HG03432 (cell line): ENCODE measurements at regions not wholly inside any gene's neighbourhood (a gene's known extent, or its start where the extent isn't known, plus 50 kb on each side); places are given as distances from the start of the nearest gene placed in this dataset.

Experiments
- ATAC-seq: cut with Tn5 transposase; IDR thresholded peaks from one replicate; pipeline ENCODE4 v1.9.1; 2021; ENCODE audit warnings: mild to moderate bottlenecking, moderate library complexity; ENCODE audit not compliant: unreplicated experiment

- no peak for ATAC-seq
Observed at GRCh38 chr5:93018461-93018860, 562.6 kb downstream of the NR2F1-AS1 start.

- ATAC-seq = no peak
Observed at GRCh38 chr5:93017849-93018248, 563.2 kb downstream of the NR2F1-AS1 start.

- ATAC-seq = no peak
Observed at GRCh38 chr5:93017376-93017775, 563.6 kb downstream of the NR2F1-AS1 start.

- no peak for ATAC-seq
Observed at GRCh38 chr5:93010616-93011015, 570.4 kb downstream of the NR2F1-AS1 start.

DNA sequence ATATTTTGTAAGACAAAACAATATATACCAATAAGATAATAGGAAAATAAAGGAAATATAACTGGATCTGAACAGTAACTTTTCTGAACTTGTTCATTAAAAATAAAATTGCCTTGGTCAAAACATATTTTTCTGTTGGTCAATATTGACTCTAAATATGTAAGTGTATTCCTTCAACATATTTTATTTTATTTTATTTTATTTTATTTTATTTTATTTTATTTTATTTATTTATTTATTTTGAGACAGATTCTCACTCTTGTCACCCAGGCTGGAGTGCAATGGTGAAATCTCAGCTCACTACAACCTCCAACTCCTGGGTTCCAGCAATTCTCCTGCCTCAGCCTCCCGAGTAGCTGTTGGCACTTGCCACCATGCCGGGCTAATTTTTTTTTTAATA is 571.0 kb downstream of the NR2F1-AS1 start:
- ATAC-seq = no peak

DNA sequence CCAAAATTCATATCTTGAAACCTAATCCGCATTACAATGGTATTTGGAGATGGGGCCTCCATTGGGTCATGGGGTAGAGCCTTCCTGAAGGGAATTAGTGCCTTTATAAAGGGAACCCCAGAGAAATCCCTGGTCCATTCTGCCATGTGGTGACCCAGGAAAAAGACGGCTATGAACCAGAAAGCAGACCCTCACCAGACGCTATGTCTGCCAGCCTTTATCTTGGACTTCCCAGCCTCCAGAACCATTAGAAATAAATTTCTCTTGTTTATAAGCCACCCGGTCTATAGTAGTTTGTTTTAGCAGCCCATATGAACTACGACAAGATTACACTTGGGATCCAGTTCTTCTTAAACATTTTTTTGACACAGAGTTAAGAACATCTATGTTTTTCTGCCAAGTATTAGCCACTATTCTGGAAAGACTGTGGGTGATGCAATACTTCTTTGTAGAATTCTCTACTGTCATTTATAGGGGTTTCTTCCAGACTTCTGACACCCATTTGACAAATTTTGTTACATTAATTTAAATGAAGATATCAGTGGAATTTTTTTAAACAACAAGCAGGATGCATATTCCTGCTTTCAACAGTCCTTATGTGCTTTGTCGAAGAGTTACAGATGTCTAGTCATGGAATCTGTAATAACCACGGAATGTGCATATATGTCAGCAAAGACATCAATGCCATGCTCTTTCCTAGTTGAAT is 572.4 kb downstream of the NR2F1-AS1 start:
- no peak for ATAC-seq

GRCh38 chr5:93006915-93007314 is 574.1 kb downstream of the NR2F1-AS1 start:
- no peak for ATAC-seq

DNA sequence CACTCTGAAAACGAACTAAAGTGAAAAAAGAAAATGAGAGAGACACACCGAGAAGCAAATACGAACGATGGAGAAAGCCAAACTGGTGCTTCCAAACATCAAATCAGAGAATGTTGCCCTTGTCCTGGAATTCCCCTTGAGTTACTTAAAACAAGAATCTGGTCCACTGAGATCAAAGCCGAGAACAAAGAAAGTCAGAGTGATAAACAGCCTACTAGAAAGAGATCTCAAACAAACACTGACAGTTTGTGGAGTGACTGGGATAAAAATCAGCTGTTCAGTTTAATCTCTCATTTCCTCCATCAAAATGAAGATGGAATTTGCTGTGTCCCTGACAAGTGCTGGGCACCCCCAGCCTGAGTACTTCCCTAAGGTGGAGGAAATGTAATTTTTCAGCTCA is 582.6 kb downstream of the NR2F1-AS1 start:
- no peak for ATAC-seq

DNA sequence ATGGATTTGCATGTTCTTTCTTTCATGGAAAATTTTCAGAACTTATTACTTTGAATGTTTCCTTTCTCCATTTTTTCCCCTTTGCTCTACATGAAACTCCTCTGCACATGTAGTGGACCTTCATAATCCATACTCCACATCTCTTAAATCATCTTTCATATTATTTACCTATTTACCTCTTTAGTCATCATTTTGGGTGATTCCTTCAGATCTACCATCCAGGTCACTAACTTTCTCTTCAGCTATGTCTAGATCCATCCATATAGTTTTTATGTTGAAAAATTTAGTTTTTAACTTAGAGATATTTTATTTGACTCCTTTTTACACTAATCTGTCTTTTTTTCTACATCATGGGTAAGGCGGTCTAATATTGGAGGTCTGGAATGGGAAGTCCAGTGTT is 586.6 kb downstream of the NR2F1-AS1 start:
- no peak for ATAC-seq

DNA sequence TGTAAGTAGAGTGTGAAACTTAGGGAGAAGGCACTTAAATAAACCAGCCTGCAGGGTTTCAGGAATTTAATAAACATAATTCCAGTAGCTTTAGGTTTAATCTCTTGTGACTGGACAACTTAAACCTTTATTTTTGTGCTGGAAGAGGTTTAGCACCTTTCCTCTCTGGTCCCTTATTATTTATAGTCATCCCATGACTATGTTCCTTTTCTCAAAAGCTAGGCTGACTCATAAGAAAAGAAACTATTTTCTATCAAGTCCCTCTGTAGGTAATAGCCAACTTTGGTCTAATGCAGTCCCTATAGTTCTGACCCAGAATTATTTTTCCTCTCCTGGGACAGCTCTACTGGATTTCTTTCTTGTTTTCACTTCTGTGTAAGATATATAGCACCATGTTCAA is 588.9 kb downstream of the NR2F1-AS1 start:
- no peak for ATAC-seq

GRCh38 chr5:92991581-92992067 is 589.4 kb downstream of the NR2F1-AS1 start:
- no peak for ATAC-seq

- ATAC-seq = no peak
Observed at GRCh38 chr5:92990771-92991170, 590.2 kb downstream of the NR2F1-AS1 start.

GRCh38 chr5:92981001-92981400 is 600.0 kb downstream of the NR2F1-AS1 start:
- ATAC-seq = no peak

- no peak for ATAC-seq
Observed at GRCh38 chr5:92980491-92980890, 600.5 kb downstream of the NR2F1-AS1 start.

- no peak for ATAC-seq
Observed at GRCh38 chr5:92979716-92980115, 601.3 kb downstream of the NR2F1-AS1 start.

GRCh38 chr5:92977846-92978540 is 603.0 kb downstream of the NR2F1-AS1 start:
- no peak for ATAC-seq

GRCh38 chr5:92976156-92976555 is 604.9 kb downstream of the NR2F1-AS1 start:
- ATAC-seq = no peak

DNA sequence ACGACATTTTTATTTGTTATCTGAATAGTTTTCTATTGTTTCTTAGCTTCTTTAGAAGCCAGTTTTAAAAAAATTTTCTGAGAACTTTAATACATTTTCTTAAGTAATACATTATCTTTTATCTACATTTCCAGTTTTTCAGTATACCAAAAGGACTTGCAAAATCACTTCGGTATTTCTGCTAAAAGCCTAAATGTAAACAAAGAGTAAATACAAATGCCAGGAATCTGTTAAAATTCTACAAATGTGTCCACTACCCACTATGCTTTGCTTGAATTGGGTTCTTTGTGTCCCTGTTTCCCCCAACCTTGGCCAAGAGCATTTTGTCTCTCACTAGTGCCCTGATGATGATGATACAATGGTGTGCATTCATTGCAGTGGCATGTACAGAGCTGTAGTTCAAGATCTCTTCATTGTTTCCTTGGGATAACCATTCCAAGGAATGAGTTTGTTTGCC is 611.2 kb downstream of the NR2F1-AS1 start:
- ATAC-seq = no peak

DNA sequence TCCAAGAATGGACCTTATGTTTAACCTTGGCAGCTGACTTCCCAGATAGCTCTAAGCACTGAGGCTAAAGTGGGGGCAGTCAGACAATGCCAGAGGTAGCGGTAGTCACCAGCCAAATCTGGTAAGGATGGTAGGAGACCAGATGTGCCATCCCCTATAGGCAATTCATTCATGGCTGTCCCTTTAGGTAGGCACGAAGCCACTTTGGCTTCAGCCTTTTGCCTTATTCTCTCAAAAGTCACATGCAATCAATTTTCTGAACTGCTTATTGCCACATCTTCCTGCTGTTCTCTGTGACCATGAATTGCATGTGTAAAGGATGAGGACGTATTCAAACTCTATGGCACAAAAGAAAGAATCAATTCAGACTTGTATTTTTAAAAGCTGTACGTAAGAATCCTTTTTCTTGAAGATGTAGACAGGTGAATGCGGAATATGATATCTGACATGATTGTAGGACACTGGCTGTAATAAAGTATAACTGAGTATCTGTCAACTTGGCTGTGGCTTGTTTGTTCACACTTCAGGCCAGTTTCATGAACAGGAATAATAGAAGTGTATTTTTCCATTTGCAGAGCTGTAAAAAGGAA is 611.7 kb downstream of the NR2F1-AS1 start:
- no peak for ATAC-seq

DNA sequence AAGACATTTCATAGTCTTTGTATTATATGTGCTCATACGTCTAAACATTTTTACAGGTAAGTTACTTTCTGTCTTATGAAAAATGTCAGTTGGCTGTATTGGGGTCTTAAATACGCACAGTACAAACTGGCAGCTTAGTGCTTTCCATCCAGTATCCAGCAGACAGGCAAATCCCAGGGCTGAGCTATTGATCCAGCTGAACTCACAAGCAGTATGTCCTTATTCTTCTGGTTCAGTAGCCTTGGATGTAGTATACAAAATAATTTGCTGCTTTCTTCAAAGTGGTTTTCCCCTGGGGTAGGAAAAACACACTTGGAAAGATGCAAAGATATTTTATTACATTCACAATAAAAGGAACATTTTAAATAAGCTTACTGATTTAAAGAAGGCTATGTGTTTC is 617.2 kb downstream of the NR2F1-AS1 start:
- no peak for ATAC-seq

- no peak for ATAC-seq
Observed at GRCh38 chr5:92962752-92963151, 618.3 kb downstream of the NR2F1-AS1 start.

DNA sequence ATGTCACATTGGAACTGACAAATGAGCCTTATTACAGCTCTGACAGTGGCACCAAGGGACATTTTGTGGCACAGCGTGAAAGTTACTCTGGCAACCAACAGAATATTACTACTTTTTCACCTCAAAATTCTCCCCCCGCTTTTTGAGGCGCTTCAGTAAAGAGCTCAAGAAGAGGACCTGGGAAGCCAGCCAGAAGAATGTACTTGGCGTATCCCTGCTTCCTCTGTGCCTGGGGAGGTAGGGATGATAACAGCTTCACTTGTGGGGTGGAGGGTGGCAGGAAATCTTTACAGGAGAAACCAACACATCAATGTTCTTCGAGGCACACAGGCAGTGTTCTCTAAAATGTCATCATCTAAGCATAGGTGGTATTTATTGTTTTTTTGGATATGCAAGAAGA is 624.1 kb downstream of the NR2F1-AS1 start:
- no peak for ATAC-seq
